Fibroblast of the aortic adventitia (primary cell): ENCODE measurements at regions not wholly inside any gene's neighbourhood (a gene's known extent, or its start where the extent isn't known, plus 50 kb on each side); places are given as distances from the start of the nearest gene placed in this dataset.
A peak's percentile ranks its signal among the peaks of the same experiment; 100 is the strongest.

Experiments
- DNase-seq: peaks from one replicate; pipeline ENCODE4 v3.0.0-alpha.2; 2010; ENCODE audit warnings: low read depth
- H3K4me3 ChIP-seq: 2 replicates; pipeline ENCODE4 v1.5.1; 2011; ENCODE audit warnings: low read depth, mild to moderate bottlenecking, control low read depth, low read length, moderate library complexity
- TF ChIP-seq, protein P1 (sequence below): IDR thresholded peaks from 2 replicates; pipeline ENCODE4 v1.5.1; 2011; ENCODE audit warnings: mild to moderate bottlenecking, low read length, control low read depth, inconsistent platforms; ENCODE audit not compliant: insufficient read depth

- TF ChIP-seq, protein P1, sequence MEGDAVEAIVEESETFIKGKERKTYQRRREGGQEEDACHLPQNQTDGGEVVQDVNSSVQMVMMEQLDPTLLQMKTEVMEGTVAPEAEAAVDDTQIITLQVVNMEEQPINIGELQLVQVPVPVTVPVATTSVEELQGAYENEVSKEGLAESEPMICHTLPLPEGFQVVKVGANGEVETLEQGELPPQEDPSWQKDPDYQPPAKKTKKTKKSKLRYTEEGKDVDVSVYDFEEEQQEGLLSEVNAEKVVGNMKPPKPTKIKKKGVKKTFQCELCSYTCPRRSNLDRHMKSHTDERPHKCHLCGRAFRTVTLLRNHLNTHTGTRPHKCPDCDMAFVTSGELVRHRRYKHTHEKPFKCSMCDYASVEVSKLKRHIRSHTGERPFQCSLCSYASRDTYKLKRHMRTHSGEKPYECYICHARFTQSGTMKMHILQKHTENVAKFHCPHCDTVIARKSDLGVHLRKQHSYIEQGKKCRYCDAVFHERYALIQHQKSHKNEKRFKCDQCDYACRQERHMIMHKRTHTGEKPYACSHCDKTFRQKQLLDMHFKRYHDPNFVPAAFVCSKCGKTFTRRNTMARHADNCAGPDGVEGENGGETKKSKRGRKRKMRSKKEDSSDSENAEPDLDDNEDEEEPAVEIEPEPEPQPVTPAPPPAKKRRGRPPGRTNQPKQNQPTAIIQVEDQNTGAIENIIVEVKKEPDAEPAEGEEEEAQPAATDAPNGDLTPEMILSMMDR = no peak
- DNase-seq = no peak
- H3K4me3 ChIP-seq = no peak overlapping the region
These were observed 132.3 kb downstream of the SPAG6 start for GRCh38 chr10:22477334-22478287.

- no peak for DNase-seq
- TF ChIP-seq, protein P1 = no peak
- no peak overlapping the region for H3K4me3 ChIP-seq
These were observed 133.4 kb downstream of the SPAG6 start for GRCh38 chr10:22478555-22479334.

DNA sequence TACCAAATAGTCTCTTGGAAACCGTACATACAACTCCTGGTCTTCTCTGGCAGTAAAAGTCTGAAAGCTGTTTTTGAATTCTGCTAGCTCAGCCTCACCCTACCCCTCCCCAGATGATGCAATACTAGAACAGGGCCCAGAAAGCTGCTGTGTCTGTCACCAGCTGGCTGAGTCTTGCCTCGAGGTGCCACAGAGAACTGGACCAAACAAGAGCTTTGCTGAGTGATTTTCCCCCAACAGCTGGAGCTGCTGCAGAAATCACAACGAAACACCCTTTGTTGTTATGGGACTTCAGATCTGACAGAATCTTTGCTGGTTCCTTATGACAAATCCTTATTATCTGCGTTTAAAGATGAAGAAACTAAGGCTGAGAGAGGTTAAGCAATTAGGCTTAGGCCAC, 134.1 kb downstream of the SPAG6 start:
- no peak overlapping the region for H3K4me3 ChIP-seq
- DNase-seq = peak; percentile 41
- TF ChIP-seq, protein P1 = no peak

- TF ChIP-seq, protein P1 = no peak
- H3K4me3 ChIP-seq = no peak overlapping the region
- DNase-seq = no peak
These were observed 135.8 kb downstream of the SPAG6 start for GRCh38 chr10:22481106-22481505.

- DNase-seq = peak; percentile 47
- TF ChIP-seq, protein P1 = no peak
These were observed 136.6 kb downstream of the SPAG6 start for GRCh38 chr10:22481687-22482539.

GRCh38 chr10:22483132-22483531, 137.8 kb downstream of the SPAG6 start:
- TF ChIP-seq, protein P1 = no peak
- no peak for DNase-seq
- no peak overlapping the region for H3K4me3 ChIP-seq

More at GRCh38 chr10:22481687-22482539, 136.6 kb downstream of the SPAG6 start:
- no peak overlapping the region for H3K4me3 ChIP-seq
